ENCODE measurements at regions not wholly inside any gene's neighbourhood (a gene's known extent, or its start where the extent isn't known, plus 50 kb on each side); places are given as distances from the start of the nearest gene placed in this dataset.

- no peak for TF ChIP-seq CTCF (IDR thresholded peaks at IDR 0.05; ENCODE audit: extremely low read depth, insufficient read depth, missing control alignments)
- in situ Hi-C loops (cut with MboI; ENCODE audit: low pct_unique_long_range_greater_than_20kb, low sequenced_read_pairs, unreplicated experiment): no loop called here
- DNase-seq (ENCODE audit: low spot score): no peak
Measured at GRCh38 chr12:114860969-114861368, 177.0 kb upstream of the TBX3 start.

- no peak for TF ChIP-seq CTCF (IDR thresholded peaks at IDR 0.05; ENCODE audit: extremely low read depth, insufficient read depth, missing control alignments)
- DNase-seq (ENCODE audit: low spot score): no peak
- in situ Hi-C loops (cut with MboI; ENCODE audit: low pct_unique_long_range_greater_than_20kb, low sequenced_read_pairs, unreplicated experiment): no loop called here
Measured at GRCh38 chr12:114858388-114859146, 174.6 kb upstream of the TBX3 start.

- DNase-seq (ENCODE audit: low spot score): no peak
- no peak for TF ChIP-seq CTCF (IDR thresholded peaks at IDR 0.05; ENCODE audit: extremely low read depth, insufficient read depth, missing control alignments)
- in situ Hi-C loops (cut with MboI; ENCODE audit: low pct_unique_long_range_greater_than_20kb, low sequenced_read_pairs, unreplicated experiment): no loop called here
Measured at GRCh38 chr12:114855678-114856077, 171.7 kb upstream of the TBX3 start.

GRCh38 chr12:114852976-114853529 lies 169.1 kb upstream of the TBX3 start:
- TF ChIP-seq CTCF (IDR thresholded peaks at IDR 0.05; ENCODE audit: extremely low read depth, insufficient read depth, missing control alignments): no peak
- no peak for DNase-seq (ENCODE audit: low spot score)
- in situ Hi-C loops (cut with MboI; ENCODE audit: low pct_unique_long_range_greater_than_20kb, low sequenced_read_pairs, unreplicated experiment): no loop called here

GRCh38 chr12:114851981-114852380 lies 168.0 kb upstream of the TBX3 start:
- no peak for DNase-seq (ENCODE audit: low spot score)
- in situ Hi-C loops (cut with MboI; ENCODE audit: low pct_unique_long_range_greater_than_20kb, low sequenced_read_pairs, unreplicated experiment): no loop called here
- TF ChIP-seq CTCF (IDR thresholded peaks at IDR 0.05; ENCODE audit: extremely low read depth, insufficient read depth, missing control alignments): no peak

GRCh38 chr12:114850661-114851275 lies 166.8 kb upstream of the TBX3 start:
- no peak for TF ChIP-seq CTCF (IDR thresholded peaks at IDR 0.05; ENCODE audit: extremely low read depth, insufficient read depth, missing control alignments)
- DNase-seq (ENCODE audit: low spot score): no peak
- in situ Hi-C loops (cut with MboI; ENCODE audit: low pct_unique_long_range_greater_than_20kb, low sequenced_read_pairs, unreplicated experiment): no loop called here

Measured in GM13977 (cell line).